NCI-H2081 (cell line): ENCODE measurements at regions not wholly inside any gene's neighbourhood (a gene's known extent, or its start where the extent isn't known, plus 50 kb on each side); places are given as distances from the start of the nearest gene placed in this dataset.

Experiments used
- DNase-seq, 2 experiments: peaks; one replicate each; lab custom pipeline; 2025; lab: John Stamatoyannopoulos, UW

DNA sequence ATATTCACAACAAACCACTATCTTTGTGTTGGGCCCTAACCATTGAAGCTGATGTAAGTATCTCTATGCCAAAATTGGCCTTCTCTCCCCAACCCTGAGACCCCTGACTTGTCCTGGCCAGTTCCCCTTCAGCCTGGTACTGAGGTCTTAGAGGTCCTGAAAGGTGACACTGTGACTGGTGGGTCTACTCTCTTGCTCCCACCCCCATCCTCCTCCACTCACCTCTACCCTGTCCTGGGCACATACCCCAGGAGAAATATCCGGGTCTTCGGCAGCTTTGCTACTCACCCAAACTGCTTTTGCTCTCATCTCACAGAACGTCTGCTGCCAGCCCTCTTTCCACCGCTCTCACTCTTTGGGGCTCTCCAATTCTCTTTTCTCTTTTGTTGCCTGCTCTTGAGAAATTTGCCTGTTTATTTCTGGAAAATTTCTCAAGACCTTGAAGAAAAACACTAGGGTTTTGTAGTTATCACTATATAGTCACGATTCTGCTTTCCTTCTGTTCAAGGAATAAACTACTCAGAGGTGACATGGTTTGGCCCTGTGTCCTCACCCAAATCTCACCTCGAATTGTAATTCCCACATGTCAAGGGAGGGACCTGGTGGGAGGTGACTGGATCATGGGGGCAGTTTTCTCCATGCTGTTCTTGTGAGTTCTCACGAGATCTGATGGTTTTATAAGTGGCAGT, 133.8 kb upstream of the PKDCC start:
- DNase-seq, result no peak

DNA sequence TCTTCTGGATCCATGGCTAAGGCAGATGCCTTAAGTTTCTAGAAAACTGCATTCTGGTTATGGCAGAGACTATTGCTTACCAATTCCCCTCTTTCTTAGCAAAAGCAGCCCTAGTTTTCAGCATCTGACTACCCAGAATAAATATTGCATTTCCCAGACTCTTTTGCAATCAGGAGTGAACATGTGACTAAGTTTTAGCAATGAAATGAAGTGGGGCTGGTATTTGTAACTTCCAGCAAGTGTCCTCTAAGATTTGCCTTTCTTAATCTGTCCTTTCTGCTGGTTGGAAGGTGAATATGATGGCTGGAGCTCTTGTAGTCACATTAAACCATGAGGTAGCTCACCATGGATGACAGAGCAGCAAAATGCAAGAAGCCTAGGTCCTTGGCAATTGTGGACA, 132.9 kb upstream of the PKDCC start:
- DNase-seq, result no peak

DNA sequence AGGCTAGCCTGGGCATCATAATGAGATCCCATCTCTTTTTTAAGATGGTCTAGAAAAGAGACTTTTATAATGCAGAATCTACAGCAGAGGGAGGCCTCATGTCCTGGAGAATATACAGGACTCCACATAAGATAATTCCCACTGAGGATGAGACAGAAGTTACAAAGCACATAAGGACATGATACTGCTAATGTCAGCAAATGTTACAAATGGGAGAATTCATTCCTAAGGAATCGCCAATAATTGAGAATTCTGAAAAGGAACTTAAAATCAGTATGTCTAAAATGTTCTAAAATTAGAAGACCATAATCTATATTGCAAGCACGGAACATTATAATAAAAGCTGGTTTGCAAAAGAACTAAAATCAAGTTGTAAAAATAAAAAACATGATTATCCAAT, 131.6 kb upstream of the PKDCC start:
- no peak for DNase-seq

DNA sequence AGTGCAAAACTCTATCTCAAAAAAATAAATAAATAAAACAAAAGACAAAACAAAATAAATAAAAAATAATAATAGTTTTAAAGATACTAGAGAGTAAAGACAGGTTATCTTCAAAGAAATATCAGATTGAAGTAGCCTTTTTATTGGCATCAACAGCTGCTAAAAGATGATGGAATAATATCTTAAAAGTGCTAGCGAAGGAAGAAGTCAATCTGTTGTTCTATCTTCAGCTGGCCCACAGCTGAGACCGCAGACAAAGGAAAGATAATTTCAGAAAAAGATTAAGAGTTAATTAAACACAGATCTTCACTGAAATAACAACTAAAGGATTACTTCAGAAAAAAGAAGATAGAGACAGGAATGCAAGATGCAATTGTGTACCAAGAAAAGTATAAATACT, 130.2 kb upstream of the PKDCC start:
- DNase-seq, result no peak

DNA sequence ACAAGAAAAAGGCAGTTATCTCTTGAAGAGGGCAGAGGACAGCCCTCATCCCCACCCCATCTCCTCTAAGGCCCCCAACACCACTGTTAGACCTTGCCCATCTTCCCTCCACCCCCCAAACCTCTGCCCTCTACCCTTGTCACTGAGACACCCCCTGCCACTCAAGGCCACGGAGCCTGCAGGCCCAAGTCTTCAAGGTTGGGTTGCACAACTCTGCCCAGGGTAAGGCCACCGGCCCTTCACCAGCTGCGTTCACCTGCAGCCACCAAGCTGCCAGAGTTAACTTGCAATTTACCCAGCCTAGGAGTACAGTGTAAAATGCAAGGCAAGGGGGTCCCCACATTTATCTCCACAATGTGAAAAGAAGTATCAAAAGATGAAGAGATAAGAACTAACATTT, 128.7 kb upstream of the PKDCC start:
- no peak for DNase-seq

DNA sequence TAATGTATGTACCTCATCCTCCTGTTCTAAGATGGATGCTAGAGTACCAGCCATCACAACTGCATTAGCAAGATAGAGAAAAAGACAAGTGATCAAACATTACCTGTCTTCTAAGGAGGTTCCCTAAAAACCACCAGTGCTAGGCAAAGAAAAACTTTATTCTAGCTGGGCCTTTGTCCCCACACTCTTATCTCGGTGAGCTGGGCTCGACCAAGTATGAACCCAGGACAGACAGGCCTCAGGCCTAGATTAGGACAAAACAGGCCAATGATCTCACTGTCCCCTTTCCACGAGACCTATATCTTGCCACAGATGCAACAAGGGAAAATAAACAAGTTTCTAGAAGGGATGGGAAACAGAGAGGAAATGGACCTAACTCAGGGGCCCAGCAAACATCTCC, 127.6 kb upstream of the PKDCC start:
- DNase-seq, result no peak

DNA sequence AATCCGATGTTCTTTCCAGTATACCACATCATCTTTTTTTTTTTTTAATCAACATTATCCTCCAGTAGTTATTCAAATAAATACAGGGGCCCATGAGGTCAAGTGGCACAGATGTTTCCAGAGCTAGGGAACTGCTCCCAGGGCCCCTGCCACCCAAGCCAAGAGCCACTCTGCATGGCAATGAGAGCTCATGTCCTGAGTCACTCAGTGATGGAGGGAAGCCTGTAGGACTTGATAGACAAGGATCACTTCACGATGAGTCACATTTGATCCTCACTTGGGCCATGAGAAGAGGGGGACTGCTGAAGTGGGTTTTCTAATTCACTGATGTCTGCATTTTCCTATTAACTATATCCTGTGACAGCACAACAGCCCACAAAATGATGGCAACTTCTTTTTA, 127.0 kb upstream of the PKDCC start:
- no peak for DNase-seq

DNA sequence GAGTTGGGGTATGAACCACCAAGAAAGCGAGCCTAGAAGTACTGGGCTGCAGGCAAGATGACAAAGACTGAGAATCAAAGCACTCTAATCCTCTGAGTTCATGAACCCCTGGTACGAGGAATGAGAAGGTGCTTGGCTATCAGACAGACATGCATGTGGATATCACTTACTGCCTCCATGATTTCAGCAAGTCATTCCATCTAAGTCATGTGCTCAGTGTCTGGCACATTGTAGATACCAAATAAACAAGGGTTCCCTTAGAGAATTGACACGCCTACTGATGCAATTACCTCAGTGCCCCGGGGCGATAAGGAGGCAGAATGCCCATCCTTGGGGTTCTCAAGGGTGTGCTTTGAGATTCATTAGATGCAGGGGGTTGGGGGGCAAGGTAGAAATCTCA, 125.6 kb upstream of the PKDCC start:
- DNase-seq, result no peak

DNA sequence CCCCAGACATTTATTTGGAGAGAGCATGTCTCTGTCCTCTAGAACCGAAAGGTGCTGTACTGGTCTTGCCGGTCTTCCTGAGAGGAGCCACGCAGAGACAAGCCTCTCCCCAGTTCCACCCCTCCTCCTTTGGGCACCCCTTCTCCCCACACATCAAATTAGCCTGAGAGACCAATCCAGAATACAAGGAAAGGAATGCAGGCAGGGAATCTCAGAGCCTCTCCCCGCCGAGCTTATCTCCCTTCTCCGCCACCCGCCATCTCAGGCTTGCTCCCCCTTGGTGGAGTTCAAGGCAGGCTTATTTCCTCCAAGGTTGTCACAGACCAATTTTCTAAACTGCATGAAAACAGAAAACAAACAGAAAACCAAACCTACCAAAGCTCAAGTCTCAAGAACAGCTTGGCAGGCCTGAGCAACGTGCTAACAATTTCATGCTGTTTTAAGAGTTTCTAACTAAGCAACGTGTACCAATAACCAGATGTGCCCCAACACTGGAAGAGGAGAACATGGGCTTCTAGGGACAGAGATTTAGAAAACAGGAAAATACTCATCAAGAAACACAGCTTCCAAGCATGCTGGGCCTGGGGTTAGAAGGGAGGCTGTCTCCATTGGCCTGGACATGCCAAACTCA, 124.5 kb upstream of the PKDCC start:
- DNase-seq, result no peak

DNA sequence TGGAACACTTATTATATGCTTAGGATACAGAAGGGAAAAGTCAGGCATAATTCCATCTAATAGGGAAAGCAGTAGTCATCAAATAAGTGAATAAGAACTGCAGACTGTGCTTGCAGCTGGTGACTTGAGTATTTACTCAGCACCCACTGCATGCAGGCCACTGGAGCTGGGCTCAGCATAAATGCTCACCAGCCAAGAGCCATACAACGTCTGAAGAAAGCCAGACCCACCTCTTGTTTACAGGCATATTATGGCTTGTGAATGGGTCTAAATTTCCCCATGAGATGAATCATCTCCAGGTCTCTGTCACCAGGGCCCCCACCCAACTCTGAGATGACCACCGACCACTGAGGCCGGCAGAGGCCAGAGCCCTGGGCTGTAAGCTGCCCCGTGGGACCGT, 123.8 kb upstream of the PKDCC start:
- DNase-seq, result no peak

DNA sequence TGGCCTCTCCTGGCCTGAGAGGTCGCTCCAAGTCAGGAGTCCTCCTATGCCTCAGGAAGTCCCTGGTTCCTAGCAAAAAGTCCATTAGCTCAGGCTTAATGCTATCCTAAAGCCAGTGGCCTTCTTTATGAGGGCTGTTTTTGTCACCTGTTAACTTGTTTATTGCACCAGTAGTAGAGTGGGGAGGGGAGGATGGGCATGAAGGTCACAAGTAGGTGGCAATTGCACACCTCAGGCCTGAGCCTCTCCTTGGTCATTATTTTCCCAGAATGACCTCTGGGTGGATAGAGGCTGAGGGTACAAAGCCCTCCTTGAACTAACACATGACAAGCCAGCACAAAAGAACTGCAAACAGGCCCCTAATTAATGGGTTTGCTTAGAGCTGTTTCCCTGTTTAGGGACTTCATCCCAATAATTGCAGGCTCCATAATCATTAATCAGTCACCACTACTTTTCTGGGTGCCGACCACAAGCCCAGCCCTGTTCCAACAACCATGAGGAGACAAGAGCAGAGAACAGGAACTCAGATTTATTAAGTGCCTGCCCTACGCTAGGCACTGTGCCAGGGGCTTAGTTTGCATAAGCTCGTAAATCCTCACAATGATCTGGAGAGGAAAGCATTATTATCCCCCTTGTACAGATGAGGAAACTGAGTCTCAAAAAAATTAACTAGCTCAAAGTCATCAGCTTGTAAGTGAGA, 123.0 kb upstream of the PKDCC start:
- DNase-seq, result no peak

DNA sequence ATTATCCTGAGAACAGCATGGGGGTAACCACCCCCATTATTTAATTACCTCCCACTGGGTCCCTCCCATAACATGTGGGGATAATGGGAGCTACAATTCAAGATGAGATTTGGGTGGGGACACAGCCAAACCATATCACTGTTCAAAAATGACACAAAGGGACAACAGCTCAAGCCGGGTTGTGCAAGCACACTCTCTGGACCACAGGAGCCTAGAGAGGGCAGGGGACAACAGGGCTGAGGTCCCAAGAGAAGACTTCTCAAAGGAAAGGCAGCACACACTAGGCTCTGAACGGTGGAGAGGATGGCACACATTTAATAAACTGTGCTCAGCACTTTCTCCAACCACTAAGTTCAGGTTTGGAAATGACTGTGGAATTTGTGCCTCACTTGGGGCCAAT, 122.1 kb upstream of the PKDCC start:
- DNase-seq, result no peak

DNA sequence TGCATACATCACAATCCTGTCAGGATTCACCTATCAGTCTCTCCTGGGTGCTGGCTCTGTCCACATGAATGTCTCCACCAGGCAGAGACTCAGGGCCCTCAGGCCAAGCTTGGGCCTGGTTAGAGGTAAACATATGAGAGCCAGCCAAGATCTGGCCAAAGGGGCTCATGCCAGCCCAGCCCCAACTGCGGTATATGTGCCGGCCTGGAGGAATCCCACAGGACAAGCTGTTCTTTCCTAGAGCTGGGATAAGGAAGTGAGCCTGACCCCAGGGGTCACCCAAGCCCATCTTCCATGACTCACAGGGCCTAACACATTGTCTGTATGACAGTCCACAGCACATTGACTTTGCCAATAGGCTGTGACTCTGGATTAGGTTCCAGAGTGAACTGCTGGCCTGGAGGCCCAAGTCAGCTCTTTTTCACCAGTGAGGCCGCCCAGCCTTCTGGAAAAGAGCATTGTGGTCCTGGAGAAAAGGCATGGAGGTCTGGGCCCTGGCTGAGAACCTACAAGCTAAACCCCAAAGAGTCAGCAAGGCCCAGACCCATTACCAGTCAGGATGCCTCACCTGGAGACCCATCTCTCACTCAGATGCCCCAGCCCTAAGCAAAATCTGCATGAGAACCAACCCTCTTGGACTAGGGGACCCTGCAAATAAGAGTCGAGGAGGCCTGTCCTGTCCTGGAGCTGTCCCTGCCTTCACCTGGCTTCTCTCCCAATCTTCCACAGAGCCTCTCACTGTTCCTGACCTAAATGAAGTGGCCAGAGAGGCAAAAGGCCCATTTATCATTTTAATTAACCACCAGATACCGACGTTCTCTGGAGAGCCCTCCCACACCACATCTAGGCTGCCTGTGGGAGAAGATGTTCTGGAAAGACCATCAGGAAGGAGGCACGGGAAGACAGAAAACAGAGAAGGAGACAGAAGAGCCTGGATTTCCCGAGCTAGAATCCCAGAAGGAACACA, 120.9 kb upstream of the PKDCC start:
- DNase-seq, result no peak

DNA sequence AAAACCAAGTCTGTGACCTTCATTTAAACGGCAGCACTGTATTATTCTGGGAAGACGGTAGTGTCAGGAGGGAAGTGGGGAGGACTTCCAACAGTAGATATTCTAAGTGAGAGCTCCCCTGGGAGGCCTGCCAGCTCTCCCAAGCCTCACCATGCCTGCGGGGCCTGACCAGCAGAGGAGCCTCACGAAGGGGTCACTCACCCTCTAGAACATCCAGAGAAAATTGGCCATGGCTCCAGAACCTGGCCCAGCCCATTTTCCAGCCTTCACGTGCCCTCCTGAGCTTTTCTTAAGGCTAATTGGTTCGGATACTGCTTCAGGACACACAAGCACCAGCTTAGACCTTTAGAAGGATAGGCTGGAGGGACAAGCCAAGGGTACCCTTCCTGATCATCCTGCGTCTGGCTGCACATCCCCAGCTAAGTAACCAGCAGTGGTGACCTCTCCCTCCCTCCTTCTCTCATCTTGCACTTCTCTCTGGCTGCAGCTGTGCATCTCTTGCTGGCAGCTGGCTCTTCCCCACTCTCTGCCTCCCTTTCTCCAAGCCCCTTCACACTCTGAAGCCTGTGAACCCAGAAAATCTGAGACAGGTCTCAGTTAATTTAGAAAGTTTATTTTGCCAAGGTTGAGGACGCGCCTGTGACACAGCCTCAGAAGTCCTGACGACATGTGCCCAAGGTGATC, 120.1 kb upstream of the PKDCC start:
- no peak for DNase-seq

DNA sequence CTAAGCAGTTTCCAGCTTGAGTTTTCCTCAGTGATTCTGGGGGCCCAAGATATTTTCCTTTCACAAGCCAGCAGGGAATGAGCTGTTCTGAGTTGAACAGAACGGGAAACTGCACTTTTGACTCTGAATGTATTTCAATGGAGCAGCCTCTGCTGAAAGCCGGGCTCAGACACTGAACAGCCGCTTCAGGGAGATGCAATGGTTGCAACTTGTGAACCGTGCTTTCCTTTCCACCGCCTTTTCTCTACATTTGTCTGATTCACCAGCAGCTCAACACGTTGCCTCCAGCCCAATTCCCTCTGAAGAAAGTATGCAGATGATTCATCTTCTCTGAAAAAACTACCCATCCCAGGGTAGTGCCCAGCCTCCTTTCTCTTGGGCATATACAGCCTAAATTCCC, 119.3 kb upstream of the PKDCC start:
- no peak for DNase-seq

DNA sequence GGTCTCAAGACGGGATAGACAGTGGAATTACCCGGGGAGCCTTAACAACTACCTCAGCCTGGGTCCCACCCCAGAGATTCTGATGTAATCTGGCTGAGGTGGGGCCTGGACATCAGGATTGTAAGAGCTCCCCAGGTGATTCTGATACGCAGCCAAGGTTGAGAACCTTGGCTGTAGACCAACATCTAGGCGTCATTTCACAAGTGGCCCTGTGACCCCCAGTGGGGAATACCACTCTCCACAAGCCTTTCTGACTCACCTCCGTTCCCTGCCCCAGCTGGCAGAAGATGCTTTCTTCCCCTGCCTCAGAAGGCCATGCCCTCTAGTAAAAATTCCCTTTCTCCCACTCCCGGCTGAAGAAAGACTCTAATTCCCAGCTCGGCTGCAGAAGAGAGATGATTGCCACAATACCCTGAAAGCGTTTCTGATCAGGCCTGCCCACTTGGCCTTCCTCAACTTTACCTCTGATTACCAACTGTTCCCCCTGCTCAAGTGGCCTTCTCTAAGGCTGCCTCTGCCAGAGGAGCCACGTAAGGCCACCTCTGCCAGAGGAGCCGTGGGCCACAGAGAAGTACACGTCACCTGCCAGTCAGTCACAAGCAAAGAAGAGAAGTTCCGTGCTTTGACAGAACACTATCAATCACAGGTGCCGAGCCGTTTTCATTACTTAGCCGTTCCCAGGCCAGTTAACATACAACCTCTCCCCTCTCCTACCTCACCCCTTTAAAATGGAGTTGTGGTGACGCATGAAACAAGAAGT, 116.8 kb upstream of the PKDCC start:
- no peak for DNase-seq

DNA sequence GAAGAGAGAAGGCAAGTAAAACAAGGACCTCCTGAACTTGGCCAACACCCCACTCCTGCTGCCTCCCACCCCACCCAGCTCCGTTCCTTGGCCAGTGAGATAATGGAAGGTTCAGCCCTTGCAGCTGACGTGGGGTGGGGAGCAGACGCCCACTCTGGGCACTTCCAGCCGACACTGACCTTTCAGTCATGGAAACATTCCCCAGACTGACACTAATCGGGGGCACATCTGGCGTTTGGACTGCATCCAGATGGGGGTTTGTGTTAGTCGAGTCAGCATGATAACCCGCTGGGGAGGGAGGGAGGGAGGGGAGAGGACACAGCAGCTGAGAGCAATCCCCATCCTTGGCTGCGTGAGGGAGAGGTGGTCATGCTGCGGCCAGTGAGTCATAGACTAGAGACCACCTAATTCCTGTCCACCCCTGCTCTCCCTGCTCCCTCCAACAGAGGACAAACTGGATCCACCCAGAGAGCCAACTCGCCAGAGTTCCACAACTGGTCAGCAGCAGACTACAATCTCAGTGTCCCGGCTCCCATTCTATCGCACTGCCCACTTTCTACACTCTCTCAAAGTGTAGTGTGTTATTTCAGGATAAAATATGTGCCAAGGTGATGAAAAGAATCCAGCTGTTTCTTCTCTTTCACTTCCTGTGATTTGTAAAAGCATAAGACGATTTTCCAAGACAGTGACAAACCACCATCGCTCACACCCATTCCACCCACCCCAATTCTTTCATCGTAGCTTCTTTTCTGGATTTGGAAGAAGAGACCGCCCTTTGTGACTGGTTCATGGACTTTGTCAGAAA, 115.4 kb upstream of the PKDCC start:
- DNase-seq, result no peak

DNA sequence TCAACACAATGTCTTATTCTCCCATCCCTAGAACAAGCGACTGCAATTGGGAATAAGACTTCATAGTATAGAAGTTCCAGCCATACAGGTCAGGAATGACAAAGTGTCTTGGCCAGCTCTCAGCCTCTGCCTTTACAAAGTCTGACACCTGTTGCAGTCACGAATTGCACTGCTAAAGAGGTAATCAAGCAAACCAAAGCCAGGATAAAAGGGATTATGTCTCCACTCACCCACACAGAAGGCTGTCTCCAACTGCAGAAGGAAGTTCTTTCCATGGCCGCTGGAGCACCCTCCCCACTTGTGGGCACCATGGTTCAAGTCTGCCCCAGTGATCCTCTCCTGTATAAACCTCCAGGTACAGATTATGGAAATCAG, 114.8 kb upstream of the PKDCC start:
- DNase-seq, result no peak

DNA sequence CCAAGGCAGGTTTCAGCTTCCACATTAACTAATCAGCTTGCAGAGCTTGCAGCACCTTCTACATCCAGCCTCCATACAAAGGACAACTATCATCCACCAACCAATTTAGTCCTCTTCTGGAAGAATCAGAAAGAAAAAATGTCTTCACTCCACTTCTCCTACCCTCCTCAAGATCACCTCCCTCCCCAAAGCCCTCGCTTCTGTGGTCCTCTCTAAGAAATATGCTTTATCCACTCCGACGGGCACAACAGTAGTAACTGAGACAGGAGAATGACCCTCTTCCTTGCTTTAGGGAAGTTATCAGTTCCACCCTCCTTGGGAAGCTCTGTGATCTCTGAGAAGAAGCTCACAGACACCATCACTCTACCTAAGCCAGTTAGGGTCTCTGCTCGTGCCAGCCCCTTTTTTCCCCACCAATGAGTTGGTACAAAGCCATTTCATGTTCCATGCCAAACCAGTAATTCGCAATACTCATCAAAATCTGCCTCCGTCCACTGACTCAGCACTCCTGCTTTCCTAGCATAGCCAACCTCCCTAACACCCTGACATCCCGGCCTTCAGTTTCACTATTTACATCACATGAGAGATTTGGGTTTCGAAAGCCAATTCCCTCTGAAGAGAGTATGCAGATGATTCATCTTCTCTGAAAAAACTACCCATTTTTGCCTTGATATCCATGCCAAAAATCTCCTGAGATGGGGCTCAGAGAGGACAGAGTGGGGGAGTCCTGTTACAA, 114.1 kb upstream of the PKDCC start:
- DNase-seq, result no peak
